Stimulated activated CD4-positive, alpha-beta T cell treated with anti-CD3 and anti-CD28 coated beads, Interleukin-4, amount 100 ng/mL, for 4 hours (primary cell): ENCODE measurements at regions not wholly inside any gene's neighbourhood (a gene's known extent, or its start where the extent isn't known, plus 50 kb on each side); places are given as distances from the start of the nearest gene placed in this dataset.

Source experiments
- DNase-seq, 2 experiments: peaks; one replicate each; pipeline ENCODE4 v3.0.0-alpha.2; 2020

GRCh38 chrX:10048076-10048475, 80.9 kb downstream of the CLDN34 start:
- DNase-seq = no peak

- DNase-seq = no peak
These were observed 81.5 kb downstream of the CLDN34 start for GRCh38 chrX:10048707-10049106.

- DNase-seq = no peak
These were observed 82.1 kb downstream of the CLDN34 start for GRCh38 chrX:10049236-10049635.

- no peak for DNase-seq
These were observed 83.3 kb downstream of the CLDN34 start for GRCh38 chrX:10050481-10050880.

DNA sequence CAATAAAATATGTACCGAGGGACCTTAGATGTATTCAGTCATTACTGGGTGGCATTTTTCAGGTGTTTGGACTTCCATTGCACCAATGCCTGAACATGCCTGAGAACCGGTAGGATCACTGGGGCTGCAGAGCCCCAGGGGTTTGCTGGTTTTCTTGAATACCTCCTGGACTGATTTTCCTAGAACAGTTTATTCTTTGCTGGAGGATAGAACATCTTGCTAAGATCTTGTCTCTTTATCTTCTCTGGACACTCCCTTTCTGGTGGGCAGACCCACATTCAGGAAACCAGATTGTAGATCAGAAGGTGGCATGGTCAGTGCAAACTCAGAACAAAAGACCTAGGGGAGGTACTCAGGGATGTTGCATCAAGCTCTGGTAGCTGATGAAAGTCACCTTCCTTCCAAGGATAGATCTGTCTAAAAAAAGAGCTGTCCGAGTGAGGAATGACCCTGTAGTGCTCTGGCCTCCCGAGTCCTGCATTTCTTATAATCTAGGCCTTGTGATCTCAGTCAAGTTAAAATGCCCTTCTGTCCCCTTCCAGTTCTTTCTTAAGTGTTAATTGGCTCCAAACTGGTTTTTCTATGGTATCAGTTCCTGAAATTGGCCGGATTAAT, 84.8 kb downstream of the CLDN34 start:
- no peak for DNase-seq

- DNase-seq = no peak
These were observed 85.9 kb downstream of the CLDN34 start for GRCh38 chrX:10052906-10053625.

GRCh38 chrX:10054396-10054795, 87.2 kb downstream of the CLDN34 start:
- no peak for DNase-seq

GRCh38 chrX:10055430-10055829, 88.3 kb downstream of the CLDN34 start:
- DNase-seq = no peak

DNA sequence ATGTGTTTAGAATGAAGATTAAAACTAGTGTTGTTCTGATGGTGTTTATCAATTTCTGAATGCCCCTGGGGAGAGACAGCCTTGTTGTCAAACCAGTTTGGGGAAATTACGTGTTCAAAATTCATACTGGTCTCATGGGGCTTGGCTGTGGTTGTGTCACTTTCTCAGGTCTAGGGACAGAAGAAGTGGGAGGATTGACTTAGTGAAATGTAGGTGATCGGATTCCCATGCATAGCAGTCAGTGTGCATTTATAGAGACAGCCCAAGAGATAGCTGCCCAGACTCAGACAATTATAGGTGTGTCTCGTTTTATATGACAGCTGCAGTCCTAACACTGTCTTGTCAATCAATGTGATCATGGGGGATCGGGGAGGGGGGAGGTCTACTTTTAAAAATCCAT, 94.4 kb upstream of the CLCN4 start:
- no peak for DNase-seq

- DNase-seq = no peak
These were observed 93.8 kb upstream of the CLCN4 start for GRCh38 chrX:10062980-10063379.

GRCh38 chrX:10064736-10065135, 92.0 kb upstream of the CLCN4 start:
- DNase-seq = no peak

DNA sequence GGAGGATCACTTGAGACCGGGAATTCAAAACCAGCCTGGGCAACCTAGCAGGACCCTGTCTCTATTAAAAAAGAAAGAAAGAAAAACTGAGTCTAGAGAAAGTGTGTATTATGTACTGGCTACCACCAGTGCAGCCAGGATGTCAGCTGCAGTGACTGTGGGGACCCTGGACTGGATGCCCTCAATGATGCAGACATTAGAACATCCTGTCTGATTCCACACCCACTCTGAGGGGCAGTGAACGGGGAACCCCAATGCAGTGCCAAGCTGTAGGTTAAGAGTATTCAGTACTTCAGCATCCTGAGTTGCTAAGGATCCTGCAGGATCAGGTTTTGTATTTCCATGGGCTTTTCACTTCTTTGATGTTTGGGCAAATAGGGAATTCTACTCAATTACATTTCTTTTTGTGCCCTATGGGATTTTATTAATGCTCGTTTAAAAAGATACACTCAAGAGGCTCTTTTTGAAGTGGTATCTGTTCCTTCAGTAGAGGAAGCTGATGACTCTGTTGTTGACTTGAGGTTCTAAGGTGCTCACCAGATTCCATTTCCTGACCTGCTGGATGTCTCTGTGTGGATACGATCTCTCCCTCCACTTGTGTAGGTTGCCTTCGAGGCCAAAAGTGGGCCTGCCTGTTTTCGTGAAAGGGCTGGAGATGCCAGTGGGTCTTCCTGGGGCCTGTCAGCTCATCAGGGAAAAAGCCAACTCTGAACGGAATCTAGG, 85.9 kb upstream of the CLCN4 start:
- DNase-seq = no peak

GRCh38 chrX:10071451-10072144, 85.2 kb upstream of the CLCN4 start:
- no peak for DNase-seq

GRCh38 chrX:10072786-10073568, 83.8 kb upstream of the CLCN4 start:
- no peak for DNase-seq

DNA sequence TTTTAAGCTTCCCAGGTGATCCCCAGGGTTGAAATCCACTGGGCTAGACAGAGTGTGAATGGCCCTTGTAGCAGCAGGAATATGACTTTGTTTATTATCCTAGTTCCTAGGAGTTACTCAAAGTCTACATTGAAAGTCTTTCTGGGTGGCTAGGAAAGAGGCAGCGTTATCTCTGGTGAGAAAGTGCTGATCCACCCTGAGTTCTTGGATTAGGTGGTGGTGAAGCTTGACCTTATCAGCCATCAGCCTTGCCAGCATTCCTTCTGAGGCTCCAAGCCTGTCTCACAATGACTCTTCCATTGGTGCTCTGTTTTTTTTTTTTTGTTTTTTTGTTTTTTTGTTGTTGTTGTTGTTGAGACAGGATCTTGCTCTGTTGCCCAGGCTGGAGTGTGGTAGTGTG, 83.1 kb upstream of the CLCN4 start:
- no peak for DNase-seq

DNA sequence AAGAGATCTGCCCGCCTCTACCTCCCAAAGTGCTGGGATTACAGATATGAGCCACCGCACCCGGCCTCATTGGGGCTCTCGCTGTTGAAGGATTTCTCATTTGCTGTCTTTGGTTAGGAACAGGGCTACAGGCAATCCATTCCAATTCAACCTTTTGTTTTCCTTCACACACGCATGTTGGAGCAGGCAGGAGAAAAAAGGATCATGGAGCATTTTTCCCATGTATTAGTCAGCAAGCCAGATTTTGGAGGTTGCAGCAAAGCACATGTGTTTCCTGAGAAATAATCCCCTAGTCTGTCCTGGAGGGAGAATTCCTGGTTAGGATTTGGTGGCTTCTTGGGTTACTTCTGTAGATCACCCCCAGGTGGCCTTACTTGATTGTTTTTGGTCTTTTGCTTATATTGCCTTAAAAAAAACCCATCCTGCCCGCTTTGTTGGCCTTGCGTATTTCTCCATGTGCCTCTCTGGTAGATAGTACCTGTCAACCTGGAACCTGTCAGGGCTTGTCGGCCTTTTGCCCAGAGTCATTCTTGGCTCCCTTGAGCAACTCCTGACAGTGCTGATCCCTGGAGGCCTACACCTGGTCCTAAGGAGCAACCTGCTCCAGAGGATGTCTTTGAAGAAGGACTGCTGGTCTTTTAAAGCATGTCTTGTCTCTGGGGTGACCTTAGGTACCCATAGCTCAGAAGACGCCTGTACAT, 82.4 kb upstream of the CLCN4 start:
- DNase-seq = no peak

DNA sequence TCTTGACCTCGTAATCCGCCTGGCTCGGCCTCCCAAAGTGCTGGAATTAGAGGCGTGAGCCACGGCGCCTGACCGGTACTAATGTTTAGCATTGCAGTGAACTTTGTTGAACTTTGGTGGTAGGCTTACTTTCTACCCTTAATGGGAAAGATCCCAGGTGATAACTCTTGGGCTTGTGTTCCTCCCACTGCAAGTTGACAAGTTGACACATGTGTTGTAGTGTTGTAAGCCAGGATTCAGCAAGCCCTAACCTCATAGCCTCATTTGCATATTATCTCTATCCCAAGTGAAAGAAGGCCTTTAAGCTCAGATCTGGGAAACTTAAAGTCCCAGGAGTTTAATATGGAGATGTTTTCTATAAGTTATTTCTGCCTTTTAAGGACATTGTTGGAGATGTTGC, 80.0 kb upstream of the CLCN4 start:
- no peak for DNase-seq

DNA sequence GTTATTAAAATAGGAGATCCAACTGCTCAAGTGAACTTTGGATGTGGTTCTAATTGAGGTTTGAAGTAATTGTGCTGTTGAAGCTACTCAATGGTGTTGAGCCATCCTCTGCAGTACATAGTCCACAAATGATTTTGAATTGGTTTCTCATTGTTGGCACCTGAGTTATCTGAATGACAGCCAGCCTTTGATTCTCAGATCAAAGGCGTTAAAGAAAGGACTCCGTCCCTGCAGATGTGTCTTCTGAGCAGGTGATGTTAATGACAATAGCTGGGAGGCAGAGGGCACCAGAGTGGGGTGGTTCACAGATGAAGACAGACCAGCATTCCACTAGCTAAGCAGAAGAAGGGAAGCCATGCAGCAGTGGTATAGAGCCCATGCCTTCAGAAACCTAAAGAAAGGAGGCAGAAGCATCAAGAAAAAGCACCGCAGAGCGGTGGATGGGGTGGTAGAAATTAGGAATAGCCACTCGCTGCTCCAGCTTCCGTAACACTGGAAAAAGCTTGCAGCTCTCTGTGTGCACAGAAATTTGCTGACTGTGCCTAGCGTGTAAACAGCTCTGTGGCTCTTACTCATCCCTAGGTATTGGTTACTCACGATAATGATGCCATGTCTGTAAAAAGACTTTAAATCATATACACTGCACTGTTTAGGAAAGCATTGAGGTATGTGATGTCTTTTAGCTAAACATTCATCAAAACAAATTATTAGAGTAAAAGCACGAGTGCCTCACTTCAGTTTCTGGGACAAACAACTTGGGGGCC, 79.2 kb upstream of the CLCN4 start:
- DNase-seq = no peak

- DNase-seq = no peak
These were observed 78.5 kb upstream of the CLCN4 start for GRCh38 chrX:10078266-10078665.

DNA sequence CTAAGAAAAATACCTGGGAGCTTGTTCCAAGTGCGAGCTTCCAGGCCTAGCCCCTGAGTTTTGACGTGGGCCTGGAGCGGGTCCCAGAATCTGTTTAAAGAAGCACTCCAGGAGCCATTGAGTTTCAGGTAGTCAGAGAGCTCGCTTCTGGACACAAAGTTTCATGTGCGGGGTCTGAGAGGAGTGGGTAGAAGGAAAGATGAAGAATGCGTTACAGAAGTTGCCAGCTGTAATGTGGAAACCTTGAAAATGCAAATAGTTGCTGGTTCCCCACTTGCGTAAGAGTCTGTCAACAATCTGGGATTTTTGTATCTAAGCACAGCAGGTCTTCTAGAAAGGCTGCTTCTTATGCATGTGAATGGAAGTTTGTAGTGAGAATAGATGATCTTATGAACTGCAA, 77.5 kb upstream of the CLCN4 start:
- DNase-seq = no peak

- DNase-seq = no peak
These were observed 73.0 kb upstream of the CLCN4 start for GRCh38 chrX:10083809-10084208.
